ENCODE measurements at regions not wholly inside any gene's neighbourhood (a gene's known extent, or its start where the extent isn't known, plus 50 kb on each side); places are given as distances from the start of the nearest gene placed in this dataset.

DNA sequence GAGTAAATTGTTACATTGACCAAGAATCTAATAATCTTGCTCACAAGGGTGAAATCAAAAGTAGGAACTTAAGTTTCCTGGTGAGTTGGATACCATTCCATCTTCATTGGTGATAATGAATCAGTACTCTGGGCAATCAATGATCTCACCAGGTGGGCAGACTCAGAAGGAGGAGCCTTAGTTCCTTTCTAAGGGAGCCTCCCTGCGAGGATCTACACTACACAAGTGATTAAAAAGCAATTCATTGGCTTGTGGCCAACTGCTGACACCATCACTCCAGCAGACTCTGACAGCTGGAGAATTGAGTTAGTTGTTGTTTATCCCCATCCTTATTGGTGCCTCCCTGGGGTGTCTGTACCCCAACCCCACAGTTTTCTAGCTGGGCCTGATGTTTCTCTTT lies 84.1 kb upstream of the VANGL1 start:
- TF ChIP-seq NFIC (IDR thresholded peaks at IDR 0.05), result peak; percentile 44; the same call in 1 of the 2 replicates
- TF ChIP-seq USF1 (IDR thresholded peaks at IDR 0.05), result no peak

- TF ChIP-seq RAD21 (IDR thresholded peaks at IDR 0.05; ENCODE audit: low read depth) (no peak), ZBTB7A (IDR thresholded peaks at IDR 0.05; ENCODE audit: low read depth) (no peak), YY1 (IDR thresholded peaks at IDR 0.05; ENCODE audit: low read depth) (no peak), REST (IDR thresholded peaks at IDR 0.05; ENCODE audit: low read depth) (no peak), USF1 (IDR thresholded peaks at IDR 0.05) (no peak), TEAD4 (IDR thresholded peaks at IDR 0.05) (no peak), TCF12 (IDR thresholded peaks at IDR 0.05; ENCODE audit: low read depth) (no peak), EGR1 (IDR thresholded peaks at IDR 0.05) (no peak), TAF1 (IDR thresholded peaks at IDR 0.05; ENCODE audit: low read depth) (no peak), NFIC (IDR thresholded peaks at IDR 0.05) (no peak)
Observed at GRCh38 chr1:115556236-115556635, 85.5 kb upstream of the VANGL1 start.

- TF ChIP-seq EP300 (IDR thresholded peaks at IDR 0.05; ENCODE audit: borderline replicate concordance) (no peak), CEBPB (IDR thresholded peaks at IDR 0.05) (no peak), USF1 (IDR thresholded peaks at IDR 0.05) (no peak), TCF12 (IDR thresholded peaks at IDR 0.05; ENCODE audit: low read depth) (no peak), TAF1 (IDR thresholded peaks at IDR 0.05; ENCODE audit: low read depth) (no peak), CREB1 (IDR thresholded peaks at IDR 0.05; ENCODE audit: low read depth) (no peak), EGR1 (IDR thresholded peaks at IDR 0.05) (no peak), TEAD4 (IDR thresholded peaks at IDR 0.05) (no peak), RAD21 (IDR thresholded peaks at IDR 0.05; ENCODE audit: low read depth) (no peak), REST (IDR thresholded peaks at IDR 0.05; ENCODE audit: low read depth) (no peak), ZBTB7A (IDR thresholded peaks at IDR 0.05; ENCODE audit: low read depth) (no peak), YY1 (IDR thresholded peaks at IDR 0.05; ENCODE audit: low read depth) (no peak), FOXM1 (IDR thresholded peaks at IDR 0.05; ENCODE audit: borderline replicate concordance, low read depth) (no peak)
Observed at GRCh38 chr1:115555446-115555845, 86.3 kb upstream of the VANGL1 start.

GRCh38 chr1:115547696-115548095 lies 94.1 kb upstream of the VANGL1 start:
- TF ChIP-seq USF1 (IDR thresholded peaks at IDR 0.05), result no peak
- no peak for TF ChIP-seq RAD21 (IDR thresholded peaks at IDR 0.05; ENCODE audit: low read depth)
- TF ChIP-seq, protein P1, sequence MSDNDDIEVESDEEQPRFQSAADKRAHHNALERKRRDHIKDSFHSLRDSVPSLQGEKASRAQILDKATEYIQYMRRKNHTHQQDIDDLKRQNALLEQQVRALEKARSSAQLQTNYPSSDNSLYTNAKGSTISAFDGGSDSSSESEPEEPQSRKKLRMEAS (IDR thresholded peaks at IDR 0.05), result no peak
- TF ChIP-seq FOXM1 (IDR thresholded peaks at IDR 0.05; ENCODE audit: borderline replicate concordance, low read depth), result no peak
- no peak for TF ChIP-seq TEAD4 (IDR thresholded peaks at IDR 0.05)
- TF ChIP-seq NFIC (IDR thresholded peaks at IDR 0.05), result no peak
- no peak for TF ChIP-seq TCF12 (IDR thresholded peaks at IDR 0.05; ENCODE audit: low read depth)
- TF ChIP-seq REST (IDR thresholded peaks at IDR 0.05; ENCODE audit: low read depth), result no peak
- no peak for TF ChIP-seq CREB1 (IDR thresholded peaks at IDR 0.05; ENCODE audit: low read depth)
- no peak for TF ChIP-seq EGR1 (IDR thresholded peaks at IDR 0.05)
- TF ChIP-seq CEBPB (IDR thresholded peaks at IDR 0.05), result no peak
- no peak for TF ChIP-seq EP300 (IDR thresholded peaks at IDR 0.05; ENCODE audit: borderline replicate concordance)
- no peak for TF ChIP-seq YY1 (IDR thresholded peaks at IDR 0.05; ENCODE audit: low read depth)
- TF ChIP-seq TAF1 (IDR thresholded peaks at IDR 0.05; ENCODE audit: low read depth), result no peak
- TF ChIP-seq ZBTB7A (IDR thresholded peaks at IDR 0.05; ENCODE audit: low read depth), result no peak
